Stomach (tissue), 4 donors: ENCODE measurements at regions not wholly inside any gene's neighbourhood (a gene's known extent, or its start where the extent isn't known, plus 50 kb on each side); places are given as distances from the start of the nearest gene placed in this dataset.

Experiments used
- POLR2A ChIP-seq, 4 donors: fragments of 450-650 bp; IDR thresholded peaks; one replicate each; pipeline ENCODE4 v1.6.1; 2016; ENCODE audit warnings: antibody characterized with exemption in 4 of 4, control low read depth in 2 of 4, mild to moderate bottlenecking in 1 of 4, moderate library complexity in 1 of 4
- POLR2AphosphoS5 ChIP-seq, 3 donors: sonication (generic); formaldehyde crosslinking; IDR thresholded peaks; one replicate each; pipeline ENCODE4 v1.6.1; 2016; ENCODE audit warnings: antibody characterized with exemption in 3 of 3
- TF ChIP-seq, protein P1 (sequence below), 7 experiments: fragments of 450-650 bp in 4 of 7; fragments of 200-600 bp in 3 of 7; sonication (generic) in 3 of 7; IDR thresholded peaks; one replicate each; pipeline ENCODE4 v1.5.1; 2016 to 2019; ENCODE audit warnings: antibody characterized with exemption in 7 of 7, control low read depth in 2 of 7, mild to moderate bottlenecking in 1 of 7

DNA sequence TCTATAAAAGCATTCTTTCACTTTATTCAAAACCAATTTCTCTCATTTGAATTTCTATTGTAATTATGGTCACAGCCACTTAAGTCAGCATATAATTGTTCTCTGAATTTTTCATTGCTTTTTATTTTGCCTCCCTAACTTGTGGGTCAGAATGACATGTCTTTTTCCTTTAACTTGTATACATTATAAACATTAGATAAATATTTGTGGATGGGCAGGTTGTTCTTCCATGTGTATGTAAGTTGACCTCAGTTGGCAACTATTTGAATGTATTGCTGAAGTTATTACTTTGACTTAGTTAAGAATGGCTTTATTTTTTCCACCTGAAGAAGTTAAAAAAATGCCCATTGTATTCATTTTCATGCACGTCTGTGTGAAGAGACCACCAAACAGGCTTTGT is 83.0 kb upstream of the MAP3K7 start:
- TF ChIP-seq, protein P1, sequence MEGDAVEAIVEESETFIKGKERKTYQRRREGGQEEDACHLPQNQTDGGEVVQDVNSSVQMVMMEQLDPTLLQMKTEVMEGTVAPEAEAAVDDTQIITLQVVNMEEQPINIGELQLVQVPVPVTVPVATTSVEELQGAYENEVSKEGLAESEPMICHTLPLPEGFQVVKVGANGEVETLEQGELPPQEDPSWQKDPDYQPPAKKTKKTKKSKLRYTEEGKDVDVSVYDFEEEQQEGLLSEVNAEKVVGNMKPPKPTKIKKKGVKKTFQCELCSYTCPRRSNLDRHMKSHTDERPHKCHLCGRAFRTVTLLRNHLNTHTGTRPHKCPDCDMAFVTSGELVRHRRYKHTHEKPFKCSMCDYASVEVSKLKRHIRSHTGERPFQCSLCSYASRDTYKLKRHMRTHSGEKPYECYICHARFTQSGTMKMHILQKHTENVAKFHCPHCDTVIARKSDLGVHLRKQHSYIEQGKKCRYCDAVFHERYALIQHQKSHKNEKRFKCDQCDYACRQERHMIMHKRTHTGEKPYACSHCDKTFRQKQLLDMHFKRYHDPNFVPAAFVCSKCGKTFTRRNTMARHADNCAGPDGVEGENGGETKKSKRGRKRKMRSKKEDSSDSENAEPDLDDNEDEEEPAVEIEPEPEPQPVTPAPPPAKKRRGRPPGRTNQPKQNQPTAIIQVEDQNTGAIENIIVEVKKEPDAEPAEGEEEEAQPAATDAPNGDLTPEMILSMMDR (IDR thresholded peaks at IDR 0.05): no peak
- TF ChIP-seq POLR2A (IDR thresholded peaks at IDR 0.05) (no peak), POLR2AphosphoS5 (IDR thresholded peaks at IDR 0.05) (no peak)
